ENCODE measurements at regions not wholly inside any gene's neighbourhood (a gene's known extent, or its start where the extent isn't known, plus 50 kb on each side); places are given as distances from the start of the nearest gene placed in this dataset.

DNA sequence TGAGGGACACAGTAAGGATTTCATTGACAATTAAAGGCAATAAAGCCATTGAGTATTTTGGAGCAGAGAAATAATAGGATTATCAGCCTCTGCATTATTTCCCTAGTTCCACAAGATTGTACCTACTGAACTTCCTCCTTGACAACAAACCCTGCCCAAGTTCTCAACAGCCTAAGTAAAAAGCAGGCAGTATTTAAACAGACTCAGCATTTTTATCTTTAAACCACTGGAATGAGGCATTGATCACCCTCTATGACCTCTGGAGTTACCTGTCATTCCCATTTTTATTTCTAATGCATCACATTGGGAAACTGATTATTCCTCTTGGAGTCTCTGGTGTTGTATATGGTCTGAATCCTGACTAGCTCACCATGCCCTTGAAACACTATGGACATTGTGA, 570.6 kb upstream of the STXBP6 start:
- Mint-ChIP-seq H3K27me3 (ENCODE audit: low read depth, unreplicated experiment) (no peaks in the 10 kb centered on the region), H3K4me3 (ENCODE audit: unreplicated experiment) (no peak overlapping the region), H3K36me3 (ENCODE audit: low read depth, unreplicated experiment) (no peaks in the 10 kb centered on the region), H3K9me3 (ENCODE audit: unreplicated experiment) (no peaks in the 10 kb centered on the region), H3K27ac (ENCODE audit: unreplicated experiment) (no peak overlapping the region), H3K4me1 (ENCODE audit: low read depth, unreplicated experiment) (peaks cover 26% of the 10 kb centered on the region)
- Histone ChIP-seq H3K27me3 (ENCODE audit: insufficient read depth, low read length) (no peaks in the 10 kb centered on the region), H3K4me1 (ENCODE audit: insufficient read depth, low read length) (no peaks in the 10 kb centered on the region), H3K36me3 (ENCODE audit: insufficient read depth, low read length) (no peaks in the 10 kb centered on the region), H2AFZ (ENCODE audit: low read depth, low read length) (no peak overlapping the region), H3K4me3 (ENCODE audit: insufficient read depth, low read depth, low read length) (no peak overlapping the region), H3K4me2 (ENCODE audit: low read length) (no peak overlapping the region), H3K9ac (ENCODE audit: low read length) (no peak overlapping the region), H3K9me3 (ENCODE audit: insufficient read depth, low read depth, low read length) (peaks cover 5% of the 10 kb centered on the region), H3K79me2 (ENCODE audit: insufficient read depth, low read length) (no peaks in the 10 kb centered on the region), H3K27ac (ENCODE audit: low read depth, low read length) (no peak overlapping the region), H4K20me1 (ENCODE audit: insufficient read depth, low read length) (no peaks in the 10 kb centered on the region)
- FAIRE-seq, result no peak
- no peak for TF ChIP-seq EZH2 (IDR thresholded peaks at IDR 0.05; ENCODE audit: insufficient read depth, low read length)
- no peak for DNase-seq (ENCODE audit: low read depth)

- Mint-ChIP-seq H3K36me3 (ENCODE audit: low read depth, unreplicated experiment) (no peaks in the 10 kb centered on the region), H3K27ac (ENCODE audit: unreplicated experiment) (no peak overlapping the region), H3K4me3 (ENCODE audit: unreplicated experiment) (no peak overlapping the region), H3K9me3 (ENCODE audit: unreplicated experiment) (no peaks in the 10 kb centered on the region), H3K4me1 (ENCODE audit: low read depth, unreplicated experiment) (no peaks in the 10 kb centered on the region), H3K27me3 (ENCODE audit: low read depth, unreplicated experiment) (no peaks in the 10 kb centered on the region)
- H3K27me3 ChIP-seq (ENCODE audit: insufficient read depth, low read length), result no peaks in the 10 kb centered on the region
- TF ChIP-seq EZH2 (IDR thresholded peaks at IDR 0.05; ENCODE audit: insufficient read depth, low read length) (no peak), CTCF (IDR thresholded peaks at IDR 0.05; ENCODE audit: insufficient read depth, low read depth, low read length) (no peak)
- H4K20me1 ChIP-seq (ENCODE audit: insufficient read depth, low read length), result no peaks in the 10 kb centered on the region
- no peak overlapping the region for H3K9ac ChIP-seq (ENCODE audit: low read length)
- H3K4me3 ChIP-seq (ENCODE audit: insufficient read depth, low read depth, low read length), result no peak overlapping the region
- no peak overlapping the region for H3K4me2 ChIP-seq (ENCODE audit: low read length)
- no peak overlapping the region for H3K27ac ChIP-seq (ENCODE audit: low read depth, low read length)
- no peaks in the 10 kb centered on the region for H3K4me1 ChIP-seq (ENCODE audit: insufficient read depth, low read length)
- no peaks in the 10 kb centered on the region for H3K36me3 ChIP-seq (ENCODE audit: insufficient read depth, low read length)
- H3K79me2 ChIP-seq (ENCODE audit: insufficient read depth, low read length), result no peaks in the 10 kb centered on the region
- no peak for FAIRE-seq
- H3K9me3 ChIP-seq (ENCODE audit: insufficient read depth, low read depth, low read length), result peaks cover 5% of the 10 kb centered on the region
- H2AFZ ChIP-seq (ENCODE audit: low read depth, low read length), result no peak overlapping the region
- DNase-seq (ENCODE audit: low read depth), result no peak
Observed at GRCh38 chr14:25615174-25615573, 565.2 kb upstream of the STXBP6 start.

GRCh38 chr14:25607192-25607591, 557.2 kb upstream of the STXBP6 start:
- H3K27ac Mint-ChIP-seq (ENCODE audit: unreplicated experiment), result no peak overlapping the region
- no peak for FAIRE-seq

More at GRCh38 chr14:25607192-25607591, 557.2 kb upstream of the STXBP6 start:
- no peaks in the 10 kb centered on the region for H3K27me3 ChIP-seq (ENCODE audit: insufficient read depth, low read length)
- no peak overlapping the region for H3K9ac ChIP-seq (ENCODE audit: low read length)
- no peaks in the 10 kb centered on the region for H3K4me1 ChIP-seq (ENCODE audit: insufficient read depth, low read length)
- no peaks in the 10 kb centered on the region for H3K79me2 ChIP-seq (ENCODE audit: insufficient read depth, low read length)
- Mint-ChIP-seq H3K27me3 (ENCODE audit: low read depth, unreplicated experiment) (no peaks in the 10 kb centered on the region), H3K4me3 (ENCODE audit: unreplicated experiment) (no peak overlapping the region), H3K9me3 (ENCODE audit: unreplicated experiment) (no peaks in the 10 kb centered on the region), H3K4me1 (ENCODE audit: low read depth, unreplicated experiment) (no peaks in the 10 kb centered on the region), H3K36me3 (ENCODE audit: low read depth, unreplicated experiment) (no peaks in the 10 kb centered on the region)
- H3K9me3 ChIP-seq (ENCODE audit: insufficient read depth, low read depth, low read length), result peaks cover 7% of the 10 kb centered on the region
- no peaks in the 10 kb centered on the region for H3K36me3 ChIP-seq (ENCODE audit: insufficient read depth, low read length)
- no peaks in the 10 kb centered on the region for H4K20me1 ChIP-seq (ENCODE audit: insufficient read depth, low read length)
- no peak overlapping the region for H3K4me2 ChIP-seq (ENCODE audit: low read length)
- TF ChIP-seq CTCF (IDR thresholded peaks at IDR 0.05; ENCODE audit: insufficient read depth, low read depth, low read length) (no peak), EZH2 (IDR thresholded peaks at IDR 0.05; ENCODE audit: insufficient read depth, low read length) (no peak)
- no peak for DNase-seq (ENCODE audit: low read depth)
- no peak overlapping the region for H2AFZ ChIP-seq (ENCODE audit: low read depth, low read length)
- no peak overlapping the region for H3K27ac ChIP-seq (ENCODE audit: low read depth, low read length)
- H3K4me3 ChIP-seq (ENCODE audit: insufficient read depth, low read depth, low read length), result no peak overlapping the region

All from astrocyte (in vitro differentiated cells and primary cell).